ENCODE measurements at regions not wholly inside any gene's neighbourhood (a gene's known extent, or its start where the extent isn't known, plus 50 kb on each side); places are given as distances from the start of the nearest gene placed in this dataset.
"Not testable (repeated sequence)": the region's sequence is repeated elsewhere in the genome, so short reads cannot be mapped to it uniquely, and the experiment has no call there.

DNA sequence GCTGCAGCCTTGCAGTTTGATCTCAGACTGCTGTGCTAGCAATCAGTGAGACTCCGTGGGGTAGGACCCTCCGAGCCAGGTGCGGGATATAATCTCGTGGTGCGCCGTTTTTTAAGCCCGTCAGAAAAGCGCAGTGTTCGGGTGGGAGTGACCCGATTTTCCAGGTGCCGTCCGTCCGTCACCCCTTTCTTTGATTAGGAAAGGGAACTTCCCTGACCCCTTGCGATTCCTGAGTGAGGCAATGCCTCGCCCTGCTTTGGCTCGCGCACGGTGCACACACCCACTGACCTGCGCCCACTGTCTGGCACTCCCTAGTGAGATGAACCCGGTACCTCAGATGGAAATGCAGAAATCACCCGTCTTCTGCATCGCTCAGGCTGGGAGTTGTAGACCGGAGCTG is 203.2 kb downstream of the SNCAIP start:
- not testable (repeated sequence) for DNase-seq

- no peak for DNase-seq
These were observed 203.8 kb downstream of the SNCAIP start for GRCh38 chr5:122515709-122516431.

DNA sequence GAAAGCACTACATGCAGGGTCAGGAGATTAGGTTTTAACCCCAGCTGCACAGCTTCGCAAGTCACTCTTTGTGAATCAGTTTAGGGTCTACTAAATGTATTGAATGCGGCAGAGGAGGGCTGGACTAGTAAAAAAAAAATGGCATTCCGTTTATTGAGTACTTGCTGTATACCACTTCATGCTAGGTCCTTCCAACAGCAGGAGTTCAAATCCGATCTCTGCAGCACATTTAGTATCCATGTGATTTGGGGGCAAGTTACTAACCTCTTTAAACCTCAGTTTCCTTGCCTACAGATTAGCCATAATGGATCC is 204.4 kb downstream of the SNCAIP start:
- no peak for DNase-seq

DNA sequence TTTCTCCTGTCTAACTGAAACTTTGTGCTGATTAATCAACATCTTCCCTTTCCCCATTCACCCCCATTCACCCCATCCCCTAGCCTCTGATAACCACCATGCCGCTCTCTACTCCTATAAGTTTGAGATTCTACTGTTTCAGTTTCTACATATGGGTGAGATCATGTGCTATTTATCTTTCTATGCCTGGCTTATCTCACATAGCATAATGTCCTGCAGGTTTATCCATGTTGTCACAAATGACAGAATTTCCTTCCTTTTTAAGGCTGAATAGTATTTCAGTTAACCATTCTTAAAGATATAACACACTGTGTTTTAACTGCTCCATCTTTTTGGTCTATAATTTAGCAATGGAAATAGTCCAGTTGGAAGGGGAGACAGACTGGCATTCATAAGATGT is 205.1 kb downstream of the SNCAIP start:
- no peak for DNase-seq

DNA sequence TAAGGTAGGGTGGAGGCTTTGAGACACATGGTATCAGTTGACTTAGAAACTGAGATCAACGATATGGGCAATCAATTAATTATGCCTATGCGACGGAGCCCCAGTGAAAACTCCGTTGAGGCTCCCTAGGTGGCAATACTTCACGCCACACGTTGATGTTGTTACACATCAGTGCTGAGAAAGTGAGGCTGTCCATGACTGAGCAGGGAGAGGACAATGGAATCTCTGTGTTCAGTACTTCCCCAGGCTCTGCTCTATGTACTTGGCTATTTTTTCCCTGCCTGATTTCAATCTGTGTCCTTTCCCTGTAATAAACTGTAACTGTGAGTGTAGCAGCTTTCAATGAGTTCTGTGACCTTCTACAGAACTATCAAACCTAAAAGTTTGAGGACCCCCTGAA is 211.7 kb downstream of the SNCAIP start:
- no peak for DNase-seq

DNA sequence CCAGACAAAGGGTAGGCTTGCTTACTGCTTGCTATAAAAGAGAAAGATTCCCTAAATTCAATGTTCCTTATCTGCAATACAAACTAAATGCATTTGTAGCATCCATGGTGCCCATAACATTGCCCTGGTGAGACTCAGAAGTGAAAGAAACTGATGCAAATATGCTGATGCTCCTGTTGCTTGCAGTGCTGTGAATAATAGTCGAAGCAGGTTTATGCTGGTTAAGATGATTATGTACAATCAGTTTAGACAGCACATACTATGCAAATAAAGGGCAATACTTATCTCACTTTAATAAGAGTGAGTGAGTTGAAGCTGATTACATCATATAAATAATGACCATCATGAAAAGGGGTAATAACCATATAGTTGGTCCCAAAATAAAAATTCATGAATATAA is 215.5 kb downstream of the SNCAIP start:
- DNase-seq, result no peak

DNA sequence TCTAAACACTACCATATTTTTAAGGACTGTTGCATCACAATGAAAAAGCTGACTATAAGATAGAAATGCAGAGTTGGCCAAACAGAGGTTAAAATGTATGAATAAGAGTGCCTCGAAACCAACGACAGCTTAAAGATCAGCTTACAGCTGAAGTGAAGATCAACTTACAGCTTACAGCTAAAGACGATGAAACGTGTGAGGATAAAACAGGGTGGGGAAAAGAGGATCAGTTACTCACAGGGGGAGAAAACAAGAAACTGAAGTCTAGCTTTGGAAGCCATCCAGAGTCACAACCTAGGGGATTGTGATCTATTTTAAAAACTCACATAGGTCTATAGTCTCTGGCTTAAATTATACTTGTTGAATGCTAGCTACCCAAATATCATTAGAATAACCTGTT is 220.0 kb downstream of the SNCAIP start:
- no peak for DNase-seq

- DNase-seq, result no peak
These were observed 221.8 kb downstream of the SNCAIP start for GRCh38 chr5:122533825-122534224.

DNA sequence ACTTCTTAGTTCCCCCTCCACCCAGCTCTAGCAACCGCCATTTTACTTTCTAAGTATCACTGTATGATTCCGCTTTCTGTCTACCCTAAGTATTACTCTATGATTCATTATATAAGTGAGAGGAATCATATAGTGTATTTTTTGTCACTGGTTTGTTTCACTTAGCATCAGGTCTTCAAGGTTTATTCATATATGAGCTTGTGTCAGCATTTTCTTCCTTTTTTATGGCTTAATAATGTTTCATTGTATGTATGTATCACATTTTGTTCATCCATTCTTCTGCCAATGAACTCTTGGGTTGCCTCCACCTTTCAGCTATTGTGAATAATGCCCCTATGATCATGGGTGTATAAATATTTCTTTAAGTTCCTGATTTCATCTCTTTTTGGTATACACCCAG is 222.8 kb downstream of the SNCAIP start:
- no peak for DNase-seq

GRCh38 chr5:122541388-122541787 is 229.4 kb downstream of the SNCAIP start:
- DNase-seq, result no peak

DNA sequence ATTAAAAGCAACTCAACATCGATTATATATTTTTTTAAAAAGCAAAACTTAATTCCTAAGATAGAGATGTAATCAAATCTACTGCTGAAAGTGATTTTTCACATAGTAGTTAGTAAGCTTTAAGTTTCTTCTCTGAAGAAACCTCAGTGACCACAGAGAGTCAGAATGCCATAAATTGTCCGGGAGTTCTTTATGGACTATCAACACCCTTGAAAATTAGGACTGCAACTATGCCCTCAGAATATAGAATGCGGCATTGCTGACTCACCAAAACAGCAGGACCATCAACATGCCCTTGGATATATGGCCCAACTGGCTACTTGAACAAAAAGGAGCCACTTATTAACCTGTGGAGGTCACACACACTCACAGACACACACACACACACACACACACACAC is 228.9 kb upstream of the SNX2 start:
- DNase-seq, result no peak

- no peak for DNase-seq
These were observed 227.7 kb upstream of the SNX2 start for GRCh38 chr5:122547219-122547618.

DNA sequence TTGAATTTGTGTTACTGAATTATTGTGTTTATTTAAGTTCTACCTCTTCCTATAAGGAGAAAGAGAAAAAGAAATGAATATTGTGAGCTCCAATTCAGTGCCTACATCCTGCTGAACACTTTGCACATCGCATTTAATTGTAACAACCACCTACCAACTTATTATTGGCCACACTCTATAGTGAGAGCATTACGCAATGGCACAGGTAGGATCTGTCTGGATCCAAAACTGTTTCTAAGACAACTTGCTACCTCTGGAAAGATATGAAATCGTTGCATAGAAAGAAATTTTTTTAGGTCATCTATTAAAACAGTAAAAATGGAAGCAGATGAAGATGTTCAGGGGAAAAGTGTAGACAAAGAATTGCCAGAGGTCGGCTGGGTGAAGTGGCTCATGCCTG is 227.2 kb upstream of the SNX2 start:
- no peak for DNase-seq

DNA sequence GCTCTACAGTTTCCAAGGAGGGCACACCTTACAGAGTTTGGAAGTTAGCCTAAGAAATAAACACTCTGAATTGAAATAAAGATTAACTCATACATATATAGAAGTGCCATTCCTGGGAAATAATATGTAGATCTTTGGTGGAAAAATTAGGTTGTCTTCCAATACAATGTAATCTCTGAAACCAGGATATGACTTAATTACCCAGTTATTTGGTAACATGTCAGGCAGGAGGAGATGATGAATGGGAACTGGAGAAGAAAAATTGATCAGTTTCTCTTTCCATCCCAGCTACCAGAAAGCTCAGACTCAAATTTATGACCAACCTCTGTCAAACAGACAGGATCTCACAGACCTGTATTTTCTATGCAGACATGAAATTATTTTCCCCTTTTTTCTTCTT is 215.2 kb upstream of the SNX2 start:
- DNase-seq, result no peak

- no peak for DNase-seq
These were observed 213.7 kb upstream of the SNX2 start for GRCh38 chr5:122561209-122561608.

- DNase-seq, result no peak
These were observed 209.5 kb upstream of the SNX2 start for GRCh38 chr5:122565331-122565730.

DNA sequence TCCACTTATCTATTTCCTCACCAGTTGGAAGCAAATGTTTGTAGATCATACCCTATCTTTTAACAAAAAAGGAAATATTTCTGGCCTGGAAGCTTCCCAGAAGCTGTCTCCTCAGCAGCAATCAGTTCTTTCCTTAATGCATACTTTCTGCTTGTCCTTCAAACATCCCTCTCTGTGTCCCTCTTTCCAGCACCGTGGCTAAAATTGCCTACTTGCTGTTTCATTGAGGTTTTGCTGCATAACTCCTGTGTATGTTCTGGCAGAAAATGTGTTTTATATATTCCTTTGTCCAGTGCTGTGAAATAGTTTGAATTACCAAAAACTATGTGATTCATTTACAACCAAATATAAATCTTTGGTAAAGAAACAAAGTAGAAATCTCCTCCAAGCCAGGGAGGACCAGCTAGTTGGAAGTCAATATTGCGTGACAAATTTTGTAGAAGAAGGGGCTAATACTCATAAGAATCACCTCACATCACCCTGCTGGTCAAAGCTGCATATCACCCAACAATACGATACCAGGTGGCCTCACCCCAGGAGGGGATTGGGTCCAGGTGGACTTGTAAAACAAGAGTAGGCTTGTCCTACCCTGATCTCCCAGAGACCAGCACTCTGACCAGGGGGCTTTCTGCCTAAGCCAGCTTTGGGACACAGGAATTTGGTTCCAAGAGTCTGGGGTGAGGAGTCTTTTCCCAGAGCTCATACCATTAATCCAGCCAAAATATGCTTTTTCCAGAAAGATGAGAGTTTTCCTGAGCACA is 198.4 kb upstream of the SNX2 start:
- DNase-seq, result no peak

DNA sequence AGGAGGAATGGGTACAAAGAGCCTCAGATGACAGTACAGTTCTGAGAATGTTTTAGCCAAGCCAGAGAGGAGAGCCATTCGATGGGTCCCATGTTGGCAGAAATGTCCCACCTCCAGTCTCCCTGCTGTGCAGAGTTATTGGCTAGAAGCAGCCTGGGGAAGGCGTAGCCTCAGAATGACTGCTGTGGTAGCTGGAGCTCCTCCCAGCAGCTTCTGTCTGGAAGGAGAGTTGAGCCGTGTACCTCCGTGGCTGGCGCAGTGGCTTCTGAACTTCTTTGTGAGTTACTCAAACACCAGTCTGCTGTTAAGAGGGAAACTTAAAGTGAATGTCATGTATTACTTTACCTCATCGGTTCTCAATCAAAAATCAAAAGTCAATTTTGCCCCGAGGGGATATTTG is 193.3 kb upstream of the SNX2 start:
- DNase-seq, result no peak

- no peak for DNase-seq
These were observed 190.2 kb upstream of the SNX2 start for GRCh38 chr5:122584411-122585300.

- no peak for DNase-seq
These were observed 189.5 kb upstream of the SNX2 start for GRCh38 chr5:122585371-122585770.

DNA sequence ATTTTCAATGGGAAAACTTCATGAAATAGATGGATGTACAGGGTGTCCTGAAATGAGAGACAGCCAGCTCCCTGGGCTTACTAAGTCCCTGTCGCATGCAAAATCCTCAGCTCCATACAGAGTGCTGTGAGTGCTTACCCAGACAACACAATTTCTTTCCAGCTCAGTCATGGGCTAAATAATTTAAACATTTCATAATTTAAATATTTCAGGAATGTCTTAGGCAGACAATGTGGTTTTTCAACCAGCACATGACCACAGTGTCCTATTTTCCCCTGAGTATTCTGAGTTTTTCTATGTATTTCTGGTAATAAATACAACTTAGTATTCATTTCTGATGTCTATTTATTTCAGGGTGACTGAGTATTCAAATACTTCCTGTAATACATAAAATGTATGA is 188.5 kb upstream of the SNX2 start:
- no peak for DNase-seq

- DNase-seq, result no peak
These were observed 183.1 kb upstream of the SNX2 start for GRCh38 chr5:122591828-122592227.

DNA sequence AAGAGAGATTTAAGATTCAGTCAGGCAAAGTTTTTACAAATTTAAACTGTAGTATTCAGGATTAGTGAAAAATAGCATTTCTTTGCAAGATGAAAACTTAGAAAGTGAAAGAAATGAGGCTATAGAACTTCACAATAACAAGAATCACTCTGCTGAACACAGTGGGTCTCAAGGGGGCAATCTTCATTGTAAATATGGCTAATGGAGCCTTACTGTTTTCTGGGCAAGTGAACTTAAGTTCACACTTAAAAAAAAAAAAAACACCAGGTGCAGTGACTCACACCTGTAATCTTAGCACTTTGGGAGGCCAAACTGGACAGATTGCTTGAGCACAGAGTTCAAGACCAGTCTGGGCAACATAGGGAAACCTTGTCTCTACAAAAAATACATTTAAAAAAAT is 175.9 kb upstream of the SNX2 start:
- DNase-seq, result no peak

- DNase-seq, result no peak
These were observed 174.0 kb upstream of the SNX2 start for GRCh38 chr5:122600924-122601323.
